Endothelial cell of umbilical vein (primary cell): ENCODE measurements at regions not wholly inside any gene's neighbourhood (a gene's known extent, or its start where the extent isn't known, plus 50 kb on each side); places are given as distances from the start of the nearest gene placed in this dataset.

Experiments
- BruUV-seq: library from RNA; stranded (reverse); fragments of 400-500 nt; replicated peaks from 2 replicates; lab custom pipeline; 2021; lab: Mats Ljungman, UMichigan
- CTCF ChIA-PET: fragments of 300-600, 350-600 bp; sonication (Branson Sonifier 250); formaldehyde crosslinking; loops from one replicate; lab custom pipeline; 2021; ENCODE audit warnings: antibody characterized with exemption, inconsistent platforms; lab: Charles Lee
- POLR2A ChIA-PET: fragments of 300-600, 350-600 bp; sonication (Branson Sonifier 250); formaldehyde crosslinking; loops from one replicate; lab custom pipeline; 2021; ENCODE audit warnings: antibody characterized with exemption, inconsistent platforms; lab: Charles Lee
- DNase-seq: peaks from one replicate; pipeline ENCODE4 v3.0.0-alpha.2; 2011; ENCODE audit warnings: low read depth, low spot score
- FAIRE-seq: peaks from 2 replicates; lab custom pipeline; 2011; peaks lifted over from hg19 to GRCh38; lab: Jason Lieb, UNC
- H2AFZ ChIP-seq: 2 replicates; pipeline ENCODE4 v1.6.0; 2012; ENCODE audit warnings: low read depth, low read length, control low read depth, inconsistent platforms
- H3K27ac ChIP-seq: 2 replicates; pipeline ENCODE4 v1.5.1; 2011; ENCODE audit warnings: low read depth, mild to moderate bottlenecking, control low read depth, low read length, moderate library complexity; ENCODE audit not compliant: insufficient read depth
- H3K27me3 ChIP-seq, 2 experiments: 2 replicates each; pipeline versions ENCODE4 v1.6.0 to v1.6.1; 2011; ENCODE audit warnings: low read length in 2 of 2, mixed read lengths in 1 of 2; ENCODE audit not compliant: control insufficient read depth in 2 of 2, insufficient read depth in 2 of 2
- H3K36me3 ChIP-seq, 2 experiments: 2 replicates in 1 of 2; 3 replicates in 1 of 2; pipeline ENCODE4 v1.5.1; 2011; ENCODE audit warnings: low read length in 2 of 2, mild to moderate bottlenecking in 1 of 2, moderate library complexity in 1 of 2; ENCODE audit not compliant: control insufficient read depth in 2 of 2, insufficient read depth in 2 of 2; ENCODE audit errors: extremely low read depth in 1 of 2
- H3K4me1 ChIP-seq: 3 replicates; pipeline ENCODE4 v1.5.1; 2011; ENCODE audit warnings: mild to moderate bottlenecking, low read length; ENCODE audit not compliant: control insufficient read depth, insufficient read depth; ENCODE audit errors: extremely low read depth
- H3K4me2 ChIP-seq: 2 replicates; pipeline ENCODE4 v1.6.1; 2011; ENCODE audit warnings: low read length, control low read depth, mixed read lengths; ENCODE audit not compliant: insufficient read depth
- H3K4me3 ChIP-seq, 3 experiments: fragments of 200-600 bp in 1 of 3; sonication (generic), shearing (Covaris generic) in 1 of 3; replicated peaks in 1 of 3; 2 replicates each; pipeline ENCODE4 v1.5.1; 2011 to 2016; ENCODE audit warnings: control low read depth in 3 of 3, low read length in 3 of 3, mild to moderate bottlenecking in 2 of 3, inconsistent platforms in 1 of 3, low read depth in 1 of 3, moderate library complexity in 1 of 3; ENCODE audit not compliant: insufficient read depth in 1 of 3
- H3K79me2 ChIP-seq: 2 replicates; pipeline ENCODE4 v1.6.0; 2012; ENCODE audit warnings: low read length, inconsistent platforms; ENCODE audit not compliant: control insufficient read depth, insufficient read depth
- H3K9ac ChIP-seq: replicated peaks from 2 replicates; pipeline ENCODE3; 2011; ENCODE audit warnings: low read length, control low read depth; ENCODE audit not compliant: insufficient read depth; ENCODE audit errors: extremely low read depth
- H3K9me1 ChIP-seq: replicated peaks from 3 replicates; pipeline ENCODE4 v1.6.0; 2011; ENCODE audit warnings: mild to moderate bottlenecking, low read length; ENCODE audit not compliant: control insufficient read depth, insufficient read depth; ENCODE audit errors: extremely low read depth
- H3K9me3 ChIP-seq: replicated peaks from 2 replicates; pipeline ENCODE4 v1.5.1; 2012; ENCODE audit warnings: low read length, inconsistent platforms; ENCODE audit not compliant: control insufficient read depth, insufficient read depth
- H4K20me1 ChIP-seq: replicated peaks from 2 replicates; pipeline ENCODE3; 2011; ENCODE audit warnings: mild to moderate bottlenecking, low read length; ENCODE audit not compliant: control insufficient read depth, insufficient read depth; ENCODE audit errors: extremely low read depth
- CTCF ChIP-seq, 2 donors: IDR thresholded peaks; 1 replicate in 1 of 2; 2 replicates in 1 of 2; pipeline ENCODE4 v1.5.1; 2011; ENCODE audit warnings: low read length in 2 of 2, mild to moderate bottlenecking in 2 of 2, moderate library complexity in 2 of 2, control low read depth in 1 of 2, inconsistent platforms in 1 of 2, low read depth in 1 of 2; ENCODE audit not compliant: insufficient read depth in 1 of 2; ENCODE audit errors: extremely low read depth in 1 of 2
- EZH2 ChIP-seq: IDR thresholded peaks from 2 replicates; pipeline ENCODE4 v1.6.1; 2012; ENCODE audit warnings: borderline replicate concordance, low read depth, mild to moderate bottlenecking, moderate library complexity, low read length, inconsistent platforms; ENCODE audit not compliant: severe bottlenecking
- FOS ChIP-seq: IDR thresholded peaks from 2 replicates; pipeline ENCODE4 v1.6.1; 2011; ENCODE audit warnings: mild to moderate bottlenecking, low read length, moderate library complexity, borderline replicate concordance; ENCODE audit not compliant: insufficient read depth
- GATA2 ChIP-seq: IDR thresholded peaks from 2 replicates; pipeline ENCODE4 v1.7.0; 2011; ENCODE audit warnings: low read depth, mild to moderate bottlenecking, moderate library complexity, mixed read lengths, low read length; ENCODE audit not compliant: insufficient read length, insufficient read depth
- JUN ChIP-seq: IDR thresholded peaks from 2 replicates; pipeline ENCODE4 v1.6.1; 2011; ENCODE audit warnings: borderline replicate concordance, low read depth; ENCODE audit not compliant: insufficient read length, insufficient read depth
- MAX ChIP-seq: IDR thresholded peaks from 2 replicates; pipeline ENCODE4 v1.6.1; 2011; ENCODE audit not compliant: insufficient read depth, insufficient read length
- MYC ChIP-seq: IDR thresholded peaks from one replicate; pipeline ENCODE4 v1.6.1; 2011; ENCODE audit warnings: mild to moderate bottlenecking, low read depth, low read length
- POLR2A ChIP-seq: IDR thresholded peaks from 2 replicates; pipeline ENCODE4 v1.6.1; 2012; ENCODE audit warnings: low read depth, mild to moderate bottlenecking, control low read depth, low read length
- POLR2AphosphoS5 ChIP-seq: IDR thresholded peaks from 2 replicates; pipeline ENCODE4 v1.6.1; 2012; ENCODE audit warnings: low read depth, mild to moderate bottlenecking, control low read depth, low read length, moderate library complexity; ENCODE audit not compliant: insufficient read depth
- dilution Hi-C: fragments of 300-500 bp; cut with MboI; formaldehyde crosslinking; loops from one replicate; pipeline ENCODE4 v1.15.0; 2019; ENCODE audit warnings: low sequenced_read_pairs; ENCODE audit not compliant: extremely low pct_ligation_motif_present
- intact Hi-C: fragments of 100-400 bp; cut with micrococcal nuclease; formaldehyde crosslinking; loops from one replicate; pipeline ENCODE4 v1.10.0; 2022

- TF ChIP-seq MYC (no peak), POLR2AphosphoS5 (no peak), GATA2 (no peak), MAX (no peak), FOS (no peak), JUN (no peak), CTCF (IDR thresholded peaks at IDR 0.05; ENCODE audit: extremely low read depth in 1 of 2, insufficient read depth in 1 of 2, low read depth in 1 of 2, low read length in 2 of 2) (no peak), POLR2A (no peak), EZH2 (no peak)
- no peak overlapping the region for H3K4me3 ChIP-seq
- peaks cover 2% of the 10 kb centered on the region for H3K9me3 ChIP-seq
- no peak overlapping the region for H3K9ac ChIP-seq
- no peak for FAIRE-seq
- POLR2A ChIA-PET = no interaction called here
- no peak overlapping the region for H3K4me2 ChIP-seq
- dilution Hi-C loops = no loop called here
- H3K27ac ChIP-seq = no peak overlapping the region
- intact Hi-C loops = no loop called here
- H3K36me3 ChIP-seq = no peaks in the 10 kb centered on the region
- no peaks in the 10 kb centered on the region for H3K79me2 ChIP-seq
- H4K20me1 ChIP-seq = no peaks in the 10 kb centered on the region
- DNase-seq = no peak
- no TSS peak for BruUV-seq
- CTCF ChIA-PET = no interaction called here
- H3K27me3 ChIP-seq = no peaks in the 10 kb centered on the region
- no peak overlapping the region for H2AFZ ChIP-seq
- no peaks in the 10 kb centered on the region for H3K9me1 ChIP-seq
- H3K4me1 ChIP-seq = no peaks in the 10 kb centered on the region
These were observed 204.9 kb upstream of the PPP2R3A start for GRCh38 chr3:135760581-135760980.
